ENCODE measurements at regions not wholly inside any gene's neighbourhood (a gene's known extent, or its start where the extent isn't known, plus 50 kb on each side); places are given as distances from the start of the nearest gene placed in this dataset.

- no peak for TF ChIP-seq EZH2phosphoT487 (conservative IDR thresholded peaks at IDR 0.05; ENCODE audit: low read length)
- TF ChIP-seq, protein P1, sequence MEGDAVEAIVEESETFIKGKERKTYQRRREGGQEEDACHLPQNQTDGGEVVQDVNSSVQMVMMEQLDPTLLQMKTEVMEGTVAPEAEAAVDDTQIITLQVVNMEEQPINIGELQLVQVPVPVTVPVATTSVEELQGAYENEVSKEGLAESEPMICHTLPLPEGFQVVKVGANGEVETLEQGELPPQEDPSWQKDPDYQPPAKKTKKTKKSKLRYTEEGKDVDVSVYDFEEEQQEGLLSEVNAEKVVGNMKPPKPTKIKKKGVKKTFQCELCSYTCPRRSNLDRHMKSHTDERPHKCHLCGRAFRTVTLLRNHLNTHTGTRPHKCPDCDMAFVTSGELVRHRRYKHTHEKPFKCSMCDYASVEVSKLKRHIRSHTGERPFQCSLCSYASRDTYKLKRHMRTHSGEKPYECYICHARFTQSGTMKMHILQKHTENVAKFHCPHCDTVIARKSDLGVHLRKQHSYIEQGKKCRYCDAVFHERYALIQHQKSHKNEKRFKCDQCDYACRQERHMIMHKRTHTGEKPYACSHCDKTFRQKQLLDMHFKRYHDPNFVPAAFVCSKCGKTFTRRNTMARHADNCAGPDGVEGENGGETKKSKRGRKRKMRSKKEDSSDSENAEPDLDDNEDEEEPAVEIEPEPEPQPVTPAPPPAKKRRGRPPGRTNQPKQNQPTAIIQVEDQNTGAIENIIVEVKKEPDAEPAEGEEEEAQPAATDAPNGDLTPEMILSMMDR (IDR thresholded peaks at IDR 0.05; ENCODE audit: insufficient read depth, low read length, poor library complexity, severe bottlenecking): no peak
Measured at GRCh38 chr4:151611960-151612359, 148.8 kb downstream of the GATB start.

Measured in SU-DHL-6 (cell line).